HepG2 (cell line): ENCODE measurements at regions not wholly inside any gene's neighbourhood (a gene's known extent, or its start where the extent isn't known, plus 50 kb on each side); places are given as distances from the start of the nearest gene placed in this dataset.
"Not testable (repeated sequence)": the region's sequence is repeated elsewhere in the genome, so short reads cannot be mapped to it uniquely, and the experiment has no call there.

ENCODE experiments used
- ATAC-seq: fragments of 200-7000 bp; cut with Tn5 transposase; 3 replicates; pipeline ENCODE4 v1.9.1; 2020; ENCODE audit warnings: mild to moderate bottlenecking, moderate library complexity
- BruUV-seq: library from RNA; stranded (reverse); fragments of 400-500 nt; replicated peaks from 2 replicates; lab custom pipeline; 2021; lab: Mats Ljungman, UMichigan
- CTCF ChIA-PET: fragments of 300-600 bp; formaldehyde crosslinking; extraction: SDS; loops from one replicate; lab custom pipeline; 2021; ENCODE audit warnings: low total read pairs, inconsistent platforms, low intra/inter-chr PET ratio; lab: Yijun Ruan, JAX
- POLR2A ChIA-PET: fragments of 350-600 bp; sonication (Branson Sonifier 250); formaldehyde crosslinking; loops from one replicate; lab custom pipeline; 2020; ENCODE audit warnings: antibody characterized with exemption, inconsistent platforms; lab: Yijun Ruan, JAX
- DNase-seq: peaks from one replicate; pipeline ENCODE4 v3.0.0-alpha.2; 2015; ENCODE audit warnings: low spot score
- FAIRE-seq: peaks from 3 replicates; lab custom pipeline; 2011; peaks lifted over from hg19 to GRCh38; lab: Jason Lieb, UNC
- H2AFZ ChIP-seq: one replicate; pipeline ENCODE4 v1.6.1; 2011; ENCODE audit warnings: low read length, inconsistent platforms
- H3K27ac ChIP-seq: fragments of 300-600 bp; 3 replicates; pipeline ENCODE4 v1.8.0; 2011; ENCODE audit warnings: mixed run types, mild to moderate bottlenecking, mixed read lengths, low read length, inconsistent platforms; ENCODE audit not compliant: insufficient read depth; ENCODE audit errors: extremely low read length
- H3K27me3 ChIP-seq, 2 experiments: fragments of 200-600 bp in 1 of 2; 2 replicates in 1 of 2; 3 replicates in 1 of 2; pipeline versions ENCODE4 v1.6.0 to v1.8.0; 2011; ENCODE audit warnings: low read length in 2 of 2, mild to moderate bottlenecking in 2 of 2, moderate library complexity in 2 of 2, inconsistent platforms in 1 of 2; ENCODE audit not compliant: insufficient read depth in 2 of 2, control insufficient read depth in 1 of 2
- H3K36me3 ChIP-seq, 2 experiments: fragments of 200-600 bp in 1 of 2; replicated peaks in 1 of 2; 2 replicates in 1 of 2; 3 replicates in 1 of 2; pipeline versions ENCODE4 v1.5.1 to v1.8.0; 2011; ENCODE audit warnings: low read length in 2 of 2, inconsistent platforms in 1 of 2; ENCODE audit not compliant: insufficient read depth in 2 of 2, control insufficient read depth in 1 of 2
- H3K4me1 ChIP-seq: 2 replicates; pipeline ENCODE4 v1.5.1; 2012; ENCODE audit warnings: low read length, inconsistent platforms; ENCODE audit not compliant: insufficient read depth
- H3K4me2 ChIP-seq: 2 replicates; pipeline ENCODE4 v1.6.0; 2011; ENCODE audit warnings: low read depth, low read length, inconsistent platforms
- H3K4me3 ChIP-seq, 3 experiments: fragments of 200-600 bp in 1 of 3; sonication (generic), shearing (Covaris generic) in 1 of 3; replicated peaks in 1 of 3; 2 replicates each; pipeline ENCODE4 v1.5.1; 2011 to 2016; ENCODE audit warnings: low read length in 3 of 3, inconsistent platforms in 2 of 3, low read depth in 2 of 3, mild to moderate bottlenecking in 2 of 3, control low read depth in 1 of 3, mixed read lengths in 1 of 3; ENCODE audit not compliant: insufficient read depth in 1 of 3
- H3K79me2 ChIP-seq: one replicate; pipeline ENCODE4 v1.6.1; 2011; ENCODE audit warnings: low read length, inconsistent platforms; ENCODE audit not compliant: insufficient read depth
- H3K9ac ChIP-seq: 2 replicates; pipeline ENCODE4 v1.6.0; 2011; ENCODE audit warnings: mild to moderate bottlenecking, low read depth, low read length, inconsistent platforms; ENCODE audit not compliant: insufficient read depth
- H3K9me3 ChIP-seq: 2 replicates; pipeline ENCODE4 v1.5.1; 2012; ENCODE audit warnings: mild to moderate bottlenecking, low read length
- H4K20me1 ChIP-seq: 2 replicates; pipeline ENCODE4 v1.6.0; 2011; ENCODE audit warnings: inconsistent platforms, mild to moderate bottlenecking, low read length, moderate library complexity; ENCODE audit not compliant: insufficient read depth
- TEAD2 ChIP-seq: sonication (generic); formaldehyde crosslinking; IDR thresholded peaks from 2 replicates; pipeline ENCODE4 v1.9.0; 2021; ENCODE audit warnings: missing genetic modification reagents
- ZNF124 ChIP-seq: sonication (generic); formaldehyde crosslinking; IDR thresholded peaks from 2 replicates; pipeline ENCODE4 v1.4.0; 2020; ENCODE audit warnings: missing genetic modification reagents
- ZNF761 ChIP-seq: sonication (generic); formaldehyde crosslinking; conservative IDR thresholded peaks from 2 replicates; pipeline ENCODE4 v1.4.0; 2020; ENCODE audit warnings: mild to moderate bottlenecking, missing genetic modification reagents
- in situ Hi-C: cut with HindIII; loops from 2 replicates; pipeline ENCODE4 v1.10.0; 2017; ENCODE audit warnings: low pct_unique_long_range_greater_than_20kb; ENCODE audit not compliant: extremely low pct_ligation_motif_present
- intact Hi-C: fragments of 100-400 bp; cut with micrococcal nuclease; formaldehyde crosslinking; loops from one replicate; pipeline ENCODE4 v1.10.0; 2022; ENCODE audit not compliant: unreplicated experiment
- TF ChIP-seq, protein P1 (sequence below): sonication (generic); formaldehyde crosslinking; IDR thresholded peaks from 2 replicates; pipeline ENCODE4 v1.4.0; 2020; ENCODE audit warnings: missing genetic modification reagents, borderline replicate concordance
- TF ChIP-seq, protein P2 (sequence below): sonication (generic); formaldehyde crosslinking; IDR thresholded peaks from 2 replicates; pipeline ENCODE4 v1.5.0; 2020; ENCODE audit warnings: mild to moderate bottlenecking, missing genetic modification reagents
- TF ChIP-seq, protein P3 (sequence below): sonication (generic); formaldehyde crosslinking; IDR thresholded peaks from 2 replicates; pipeline ENCODE4 v1.5.1; 2020; ENCODE audit warnings: missing genetic modification reagents, mild to moderate bottlenecking, borderline replicate concordance

DNA sequence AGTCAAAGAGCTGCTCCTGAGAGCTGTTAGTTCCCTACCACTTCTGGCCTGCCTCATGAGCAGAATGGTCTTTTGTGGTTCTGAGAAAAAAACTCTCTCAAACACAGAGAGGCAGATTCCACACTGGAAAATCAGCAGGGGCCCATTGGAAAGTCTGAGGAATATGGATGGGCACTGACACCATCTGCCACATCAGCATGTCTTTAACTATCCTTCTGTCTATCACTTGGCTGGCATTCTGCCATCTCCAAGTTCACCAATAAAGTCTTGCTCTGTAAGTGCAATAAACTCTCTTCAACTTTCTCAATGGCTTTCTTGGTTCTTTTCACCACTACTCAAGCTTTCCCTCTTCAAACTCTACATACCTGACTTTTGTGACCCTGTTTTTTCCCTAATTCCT, 101.3 kb upstream of the GALNT15 start (continued):
- TF ChIP-seq, protein P1, sequence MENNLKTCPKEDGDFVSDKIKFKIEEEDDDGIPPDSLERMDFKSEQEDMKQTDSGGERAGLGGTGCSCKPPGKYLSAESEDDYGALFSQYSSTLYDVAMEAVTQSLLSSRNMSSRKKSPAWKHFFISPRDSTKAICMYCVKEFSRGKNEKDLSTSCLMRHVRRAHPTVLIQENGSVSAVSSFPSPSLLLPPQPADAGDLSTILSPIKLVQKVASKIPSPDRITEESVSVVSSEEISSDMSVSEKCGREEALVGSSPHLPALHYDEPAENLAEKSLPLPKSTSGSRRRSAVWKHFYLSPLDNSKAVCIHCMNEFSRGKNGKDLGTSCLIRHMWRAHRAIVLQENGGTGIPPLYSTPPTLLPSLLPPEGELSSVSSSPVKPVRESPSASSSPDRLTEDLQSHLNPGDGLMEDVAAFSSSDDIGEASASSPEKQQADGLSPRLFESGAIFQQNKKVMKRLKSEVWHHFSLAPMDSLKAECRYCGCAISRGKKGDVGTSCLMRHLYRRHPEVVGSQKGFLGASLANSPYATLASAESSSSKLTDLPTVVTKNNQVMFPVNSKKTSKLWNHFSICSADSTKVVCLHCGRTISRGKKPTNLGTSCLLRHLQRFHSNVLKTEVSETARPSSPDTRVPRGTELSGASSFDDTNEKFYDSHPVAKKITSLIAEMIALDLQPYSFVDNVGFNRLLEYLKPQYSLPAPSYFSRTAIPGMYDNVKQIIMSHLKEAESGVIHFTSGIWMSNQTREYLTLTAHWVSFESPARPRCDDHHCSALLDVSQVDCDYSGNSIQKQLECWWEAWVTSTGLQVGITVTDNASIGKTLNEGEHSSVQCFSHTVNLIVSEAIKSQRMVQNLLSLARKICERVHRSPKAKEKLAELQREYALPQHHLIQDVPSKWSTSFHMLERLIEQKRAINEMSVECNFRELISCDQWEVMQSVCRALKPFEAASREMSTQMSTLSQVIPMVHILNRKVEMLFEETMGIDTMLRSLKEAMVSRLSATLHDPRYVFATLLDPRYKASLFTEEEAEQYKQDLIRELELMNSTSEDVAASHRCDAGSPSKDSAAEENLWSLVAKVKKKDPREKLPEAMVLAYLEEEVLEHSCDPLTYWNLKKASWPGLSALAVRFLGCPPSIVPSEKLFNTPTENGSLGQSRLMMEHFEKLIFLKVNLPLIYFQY (CRISPR knock-in tag): no peak
- TF ChIP-seq, protein P2, sequence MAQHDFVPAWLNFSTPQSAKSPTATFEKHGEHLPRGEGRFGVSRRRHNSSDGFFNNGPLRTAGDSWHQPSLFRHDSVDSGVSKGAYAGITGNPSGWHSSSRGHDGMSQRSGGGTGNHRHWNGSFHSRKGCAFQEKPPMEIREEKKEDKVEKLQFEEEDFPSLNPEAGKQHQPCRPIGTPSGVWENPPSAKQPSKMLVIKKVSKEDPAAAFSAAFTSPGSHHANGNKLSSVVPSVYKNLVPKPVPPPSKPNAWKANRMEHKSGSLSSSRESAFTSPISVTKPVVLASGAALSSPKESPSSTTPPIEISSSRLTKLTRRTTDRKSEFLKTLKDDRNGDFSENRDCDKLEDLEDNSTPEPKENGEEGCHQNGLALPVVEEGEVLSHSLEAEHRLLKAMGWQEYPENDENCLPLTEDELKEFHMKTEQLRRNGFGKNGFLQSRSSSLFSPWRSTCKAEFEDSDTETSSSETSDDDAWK: no peak
- TF ChIP-seq ZNF124 (CRISPR knock-in tag) (no peak), ZNF761 (CRISPR knock-in tag) (no peak), TEAD2 (CRISPR knock-in tag) (no peak)
- TF ChIP-seq, protein P3, sequence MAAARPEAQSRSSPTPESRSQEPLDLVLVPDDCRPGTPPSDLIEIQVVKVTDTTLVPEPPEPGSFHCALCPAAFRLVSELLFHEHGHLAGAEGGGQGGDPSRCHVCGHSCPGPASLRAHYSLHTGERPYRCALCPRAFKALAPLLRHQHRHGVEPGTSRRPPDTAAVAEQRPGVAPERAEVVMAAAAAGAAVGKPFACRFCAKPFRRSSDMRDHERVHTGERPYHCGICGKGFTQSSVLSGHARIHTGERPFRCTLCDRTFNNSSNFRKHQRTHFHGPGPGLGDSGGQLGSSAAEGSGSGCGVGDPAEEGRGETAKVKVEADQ (CRISPR knock-in tag): no peak

DNA sequence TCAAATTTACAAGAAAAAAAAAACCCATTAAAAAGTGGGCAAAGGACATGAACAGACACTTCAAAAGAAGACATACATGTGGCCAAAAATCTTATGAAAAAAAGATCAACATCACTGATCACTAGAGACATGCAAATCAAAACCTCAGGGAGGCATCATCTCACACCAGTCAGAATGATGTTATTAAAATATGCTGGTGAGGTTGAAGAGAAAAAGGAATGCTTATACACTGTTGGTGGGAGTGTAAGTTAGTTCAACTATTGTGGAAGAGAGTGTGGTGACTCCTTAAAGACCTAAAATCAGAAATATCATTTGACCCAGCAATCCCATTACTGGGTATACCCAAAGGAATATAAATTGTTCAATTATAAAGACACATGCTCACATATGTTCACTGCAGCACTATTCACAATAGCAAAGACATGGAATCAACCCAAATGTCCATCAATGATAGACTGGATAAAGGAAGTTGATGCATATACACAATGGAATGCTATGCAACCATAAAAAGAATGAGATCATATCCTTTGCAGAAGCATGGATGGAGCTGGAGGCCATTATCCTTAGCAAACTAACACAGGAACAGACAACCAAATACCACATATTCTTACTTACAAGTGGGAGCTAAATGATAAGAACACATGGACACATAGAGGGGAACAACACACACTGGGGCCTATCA, 100.3 kb upstream of the GALNT15 start:
- intact Hi-C loops, H4K20me1 ChIP-seq, H3K9ac ChIP-seq, BruUV-seq, POLR2A ChIA-PET, H3K4me3 ChIP-seq, H3K79me2 ChIP-seq, H2AFZ ChIP-seq, H3K27ac ChIP-seq, H3K9me3 ChIP-seq, DNase-seq, H3K36me3 ChIP-seq, in situ Hi-C loops, ATAC-seq, CTCF ChIA-PET, FAIRE-seq, H3K27me3 ChIP-seq, H3K4me2 ChIP-seq: not testable (repeated sequence)
- peaks cover 25% of the 10 kb centered on the region for H3K4me1 ChIP-seq
